NT2/D1 (cell line): ENCODE measurements at regions not wholly inside any gene's neighbourhood (a gene's known extent, or its start where the extent isn't known, plus 50 kb on each side); places are given as distances from the start of the nearest gene placed in this dataset.

ENCODE experiments used
- SUZ12 ChIP-seq: IDR thresholded peaks from 2 replicates; pipeline ENCODE4 v1.6.1; 2011; ENCODE audit not compliant: insufficient read length, insufficient read depth; ENCODE audit errors: extremely low read depth
- ZNF274 ChIP-seq: IDR thresholded peaks from 2 replicates; pipeline ENCODE4 v1.6.1; 2011; ENCODE audit warnings: mild to moderate bottlenecking, low read depth, low read length

GRCh38 chr10:4008676-4009382 is 223.8 kb upstream of the KLF6 start:
- no peak for TF ChIP-seq ZNF274
- no peak for TF ChIP-seq SUZ12
